GM12878 (cell line): ENCODE measurements at regions not wholly inside any gene's neighbourhood (a gene's known extent, or its start where the extent isn't known, plus 50 kb on each side); places are given as distances from the start of the nearest gene placed in this dataset.

Experiments
- ATAC-seq: fragments of 200-7000 bp; cut with Tn5 transposase; 3 replicates; pipeline ENCODE4 v1.9.1; 2020; ENCODE audit warnings: mild to moderate bottlenecking, moderate library complexity
- BruUV-seq: library from RNA; stranded (reverse); fragments of 400-500 nt; replicated peaks from 2 replicates; lab custom pipeline; 2021; lab: Mats Ljungman, UMichigan
- CTCF ChIA-PET: fragments of 300-600 bp; sonication (Branson Sonifier 250); formaldehyde crosslinking; extraction: SDS; loops from one replicate; lab custom pipeline; 2021; ENCODE audit warnings: inconsistent platforms; lab: Yijun Ruan, JAX
- POLR2A ChIA-PET: fragments of 350-600 bp; formaldehyde crosslinking; extraction: SDS; loops from one replicate; lab custom pipeline; 2021; ENCODE audit warnings: inconsistent platforms; lab: Charles Lee
- RAD21 ChIA-PET: fragments of 300-600 bp; sonication (Branson Sonifier 250); formaldehyde crosslinking; loops from one replicate; lab custom pipeline; 2023; ENCODE audit warnings: antibody characterized with exemption; ENCODE audit not compliant: unreplicated experiment; lab: Charles Lee
- SMC1A ChIA-PET: fragments of 300-600 bp; sonication (Branson Sonifier 250); formaldehyde crosslinking; loops from one replicate; lab custom pipeline; 2023; ENCODE audit not compliant: unreplicated experiment, uncharacterized antibody; lab: Charles Lee
- DNase-seq: peaks from one replicate; pipeline ENCODE4 v3.0.0-alpha.2; 2011; ENCODE audit warnings: low read depth, low spot score
- FAIRE-seq: peaks from 3 replicates; lab custom pipeline; 2011; peaks lifted over from hg19 to GRCh38; lab: Jason Lieb, UNC
- H2AFZ ChIP-seq: 2 replicates; pipeline ENCODE4 v1.6.0; 2011; ENCODE audit warnings: low read depth, low read length, control low read depth; ENCODE audit not compliant: control insufficient read depth
- H3K27ac ChIP-seq: 2 replicates; pipeline ENCODE4 v1.5.1; 2011; ENCODE audit warnings: control low read depth; ENCODE audit not compliant: control insufficient read depth, insufficient read depth
- H3K27me3 ChIP-seq, 2 experiments: replicated peaks in 1 of 2; 2 replicates each; pipeline versions ENCODE4 v1.6.0 to v1.6.1; 2011; ENCODE audit warnings: low read length in 1 of 2; ENCODE audit not compliant: control insufficient read depth in 2 of 2, insufficient read depth in 2 of 2
- H3K36me3 ChIP-seq, 2 experiments: 2 replicates each; pipeline ENCODE4 v1.5.1; 2011; ENCODE audit warnings: low read length in 1 of 2; ENCODE audit not compliant: control insufficient read depth in 2 of 2, insufficient read depth in 2 of 2
- H3K4me1 ChIP-seq: 2 replicates; pipeline ENCODE4 v1.6.1; 2011; ENCODE audit warnings: mild to moderate bottlenecking, low read length, moderate library complexity, mixed read lengths; ENCODE audit not compliant: control insufficient read depth, insufficient read depth
- H3K4me2 ChIP-seq: 2 replicates; pipeline ENCODE4 v1.6.0; 2011; ENCODE audit warnings: control low read depth; ENCODE audit not compliant: control insufficient read depth, insufficient read depth
- H3K4me3 ChIP-seq: fragments of 200-600 bp; sonication (generic); 2 replicates; pipeline ENCODE4 v1.5.1; 2016
- H3K79me2 ChIP-seq: 2 replicates; pipeline ENCODE4 v1.6.0; 2011; ENCODE audit warnings: low read length; ENCODE audit not compliant: control insufficient read depth, insufficient read depth
- H3K9ac ChIP-seq: 2 replicates; pipeline ENCODE4 v1.8.0; 2011; ENCODE audit warnings: low read length, control low read depth, mixed read lengths; ENCODE audit not compliant: control insufficient read depth, insufficient read depth
- H3K9me3 ChIP-seq: replicated peaks from 3 replicates; pipeline ENCODE4 v1.5.1; 2011; ENCODE audit warnings: mild to moderate bottlenecking, low read length; ENCODE audit not compliant: control insufficient read depth, insufficient read depth
- H4K20me1 ChIP-seq: 2 replicates; pipeline ENCODE4 v1.6.0; 2011; ENCODE audit not compliant: control insufficient read depth, insufficient read depth
- CHD1 ChIP-seq: IDR thresholded peaks from 2 replicates; pipeline ENCODE4 v1.6.1; 2012; ENCODE audit warnings: low read depth, low read length, improper control_type of control experiment
- CHD2 ChIP-seq: IDR thresholded peaks from 2 replicates; pipeline ENCODE4 v1.6.1; 2011; ENCODE audit warnings: low read depth, low read length, improper control_type of control experiment, borderline replicate concordance
- EGR1 ChIP-seq, 2 experiments: IDR thresholded peaks; 1 replicate in 1 of 2; 2 replicates in 1 of 2; pipeline ENCODE4 v1.6.1; 2011 to 2012; ENCODE audit warnings: low read depth in 2 of 2, low read length in 2 of 2, borderline replicate concordance in 1 of 2, mild to moderate bottlenecking in 1 of 2, moderate library complexity in 1 of 2
- FOXM1 ChIP-seq: IDR thresholded peaks from 2 replicates; pipeline ENCODE4 v1.6.1; 2012; ENCODE audit warnings: low read depth, mild to moderate bottlenecking, inconsistent platforms, low read length, moderate library complexity
- GABPA ChIP-seq: IDR thresholded peaks from 2 replicates; pipeline ENCODE4 v1.6.1; 2014; ENCODE audit warnings: antibody characterized with exemption, low read depth, mild to moderate bottlenecking, inconsistent platforms
- NBN ChIP-seq: fragments of 450-650 bp; IDR thresholded peaks from 2 replicates; pipeline ENCODE4 v1.6.1; 2016
- NKRF ChIP-seq: fragments of 450-650 bp; conservative IDR thresholded peaks from 2 replicates; pipeline ENCODE4 v1.6.1; 2017; ENCODE audit warnings: mild to moderate bottlenecking, moderate library complexity
- STAT3 ChIP-seq: IDR thresholded peaks from 2 replicates; pipeline ENCODE4 v1.6.1; 2011; ENCODE audit warnings: low read depth, low read length, improper control_type of control experiment
- USF1 ChIP-seq: IDR thresholded peaks from 2 replicates; pipeline ENCODE4 v1.6.1; 2011; ENCODE audit warnings: borderline replicate concordance, low read depth, mild to moderate bottlenecking, moderate library complexity, mixed read lengths, low read length; ENCODE audit not compliant: insufficient read depth; ENCODE audit errors: extremely low read length
- WGBS: methylation state at CpG from one replicate; pipeline ENCODE4 v1.1.6; 2016; ENCODE audit warnings: low lambda C conversion rate; ENCODE audit not compliant: insufficient replicate concordance, insufficient coverage; ENCODE audit errors: missing lambda C conversion rate; 5-methylcytosine and 5-hydroxymethylcytosine counted together
- in situ Hi-C: fragments of 300-500 bp; cut with MboI; formaldehyde crosslinking; loops from 9 replicates; pipeline ENCODE4 v1.14.3; 2018; ENCODE audit warnings: mixed read lengths
- intact Hi-C: fragments of 100-400 bp; cut with micrococcal nuclease; formaldehyde crosslinking; loops from one replicate; pipeline ENCODE4 v1.14.2; 2022; ENCODE audit not compliant: unreplicated experiment
- TF ChIP-seq, protein P1 (sequence below): fragments of 450-650 bp; IDR thresholded peaks from 2 replicates; pipeline ENCODE4 v1.6.1; 2017; ENCODE audit warnings: mild to moderate bottlenecking
- TF ChIP-seq, protein P2 (sequence below): fragments of 450-650 bp; IDR thresholded peaks from 2 replicates; pipeline ENCODE4 v1.6.1; 2017; ENCODE audit warnings: mild to moderate bottlenecking, low read depth, inconsistent platforms; ENCODE audit not compliant: poor library complexity, severe bottlenecking

GRCh38 chr5:175354964-175355363 is 89.0 kb downstream of the DRD1 start:
- ChIA-PET RAD21 (no interaction called here), CTCF (no interaction called here), POLR2A (no interaction called here), SMC1A (no interaction called here)
- no peaks in the 10 kb centered on the region; a peak in 1 of 4 replicates for H3K27me3 ChIP-seq
- H3K9ac ChIP-seq, result no peak overlapping the region
- H2AFZ ChIP-seq, result no peak overlapping the region
- H4K20me1 ChIP-seq, result no peaks in the 10 kb centered on the region
- in situ Hi-C loops, result no loop called here
- FAIRE-seq (no peak), ATAC-seq (no peak), DNase-seq (no peak)
- no peak overlapping the region for H3K4me3 ChIP-seq
- intact Hi-C loops, result no loop called here
- BruUV-seq, result no TSS peak
- no peaks in the 10 kb centered on the region for H3K9me3 ChIP-seq
- no peaks in the 10 kb centered on the region for H3K36me3 ChIP-seq
- H3K27ac ChIP-seq, result no peak overlapping the region
- H3K4me1 ChIP-seq, result no peaks in the 10 kb centered on the region
- H3K4me2 ChIP-seq, result no peak overlapping the region
- TF ChIP-seq CHD2, result no peak
- TF ChIP-seq STAT3, result no peak
- TF ChIP-seq GABPA, result no peak
- no peaks in the 10 kb centered on the region for H3K79me2 ChIP-seq
- WGBS, result 9% methylated on average over 8 of the region's 8 CpGs

- Histone ChIP-seq H3K4me2 (no peak overlapping the region), H3K9me3 (no peaks in the 10 kb centered on the region), H3K27ac (no peak overlapping the region), H3K27me3 (no peaks in the 10 kb centered on the region; a peak in 1 of 4 replicates), H4K20me1 (no peaks in the 10 kb centered on the region), H3K36me3 (no peaks in the 10 kb centered on the region), H3K9ac (no peak overlapping the region), H3K4me3 (no peak overlapping the region), H3K79me2 (no peaks in the 10 kb centered on the region), H2AFZ (no peak overlapping the region), H3K4me1 (no peaks in the 10 kb centered on the region)
- RAD21 ChIA-PET, result no interaction called here
- in situ Hi-C loops, result no loop called here
- ATAC-seq, result no peak
- FAIRE-seq, result no peak
- SMC1A ChIA-PET, result no interaction called here
- WGBS, result 21% methylated on average over 2 of the region's 2 CpGs
- CTCF ChIA-PET, result no interaction called here
- POLR2A ChIA-PET, result no interaction called here
- no TSS peak for BruUV-seq
- intact Hi-C loops, result no loop called here
- no peak for DNase-seq
- TF ChIP-seq NKRF (no peak), CHD1 (no peak), USF1 (no peak), FOXM1 (no peak), NBN (no peak), EGR1 (IDR thresholded peaks at IDR 0.05; ENCODE audit: borderline replicate concordance in 1 of 2, low read depth in 2 of 2, low read length in 2 of 2) (no peak)
- TF ChIP-seq, protein P1, sequence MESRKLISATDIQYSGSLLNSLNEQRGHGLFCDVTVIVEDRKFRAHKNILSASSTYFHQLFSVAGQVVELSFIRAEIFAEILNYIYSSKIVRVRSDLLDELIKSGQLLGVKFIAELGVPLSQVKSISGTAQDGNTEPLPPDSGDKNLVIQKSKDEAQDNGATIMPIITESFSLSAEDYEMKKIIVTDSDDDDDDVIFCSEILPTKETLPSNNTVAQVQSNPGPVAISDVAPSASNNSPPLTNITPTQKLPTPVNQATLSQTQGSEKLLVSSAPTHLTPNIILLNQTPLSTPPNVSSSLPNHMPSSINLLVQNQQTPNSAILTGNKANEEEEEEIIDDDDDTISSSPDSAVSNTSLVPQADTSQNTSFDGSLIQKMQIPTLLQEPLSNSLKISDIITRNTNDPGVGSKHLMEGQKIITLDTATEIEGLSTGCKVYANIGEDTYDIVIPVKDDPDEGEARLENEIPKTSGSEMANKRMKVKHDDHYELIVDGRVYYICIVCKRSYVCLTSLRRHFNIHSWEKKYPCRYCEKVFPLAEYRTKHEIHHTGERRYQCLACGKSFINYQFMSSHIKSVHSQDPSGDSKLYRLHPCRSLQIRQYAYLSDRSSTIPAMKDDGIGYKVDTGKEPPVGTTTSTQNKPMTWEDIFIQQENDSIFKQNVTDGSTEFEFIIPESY, result no peak
- TF ChIP-seq, protein P2, sequence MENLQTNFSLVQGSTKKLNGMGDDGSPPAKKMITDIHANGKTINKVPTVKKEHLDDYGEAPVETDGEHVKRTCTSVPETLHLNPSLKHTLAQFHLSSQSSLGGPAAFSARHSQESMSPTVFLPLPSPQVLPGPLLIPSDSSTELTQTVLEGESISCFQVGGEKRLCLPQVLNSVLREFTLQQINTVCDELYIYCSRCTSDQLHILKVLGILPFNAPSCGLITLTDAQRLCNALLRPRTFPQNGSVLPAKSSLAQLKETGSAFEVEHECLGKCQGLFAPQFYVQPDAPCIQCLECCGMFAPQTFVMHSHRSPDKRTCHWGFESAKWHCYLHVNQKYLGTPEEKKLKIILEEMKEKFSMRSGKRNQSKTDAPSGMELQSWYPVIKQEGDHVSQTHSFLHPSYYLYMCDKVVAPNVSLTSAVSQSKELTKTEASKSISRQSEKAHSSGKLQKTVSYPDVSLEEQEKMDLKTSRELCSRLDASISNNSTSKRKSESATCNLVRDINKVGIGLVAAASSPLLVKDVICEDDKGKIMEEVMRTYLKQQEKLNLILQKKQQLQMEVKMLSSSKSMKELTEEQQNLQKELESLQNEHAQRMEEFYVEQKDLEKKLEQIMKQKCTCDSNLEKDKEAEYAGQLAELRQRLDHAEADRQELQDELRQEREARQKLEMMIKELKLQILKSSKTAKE, result no peak
Observed at GRCh38 chr5:175353926-175354325, 90.1 kb downstream of the DRD1 start.
